H9 (cell line): ENCODE measurements at regions not wholly inside any gene's neighbourhood (a gene's known extent, or its start where the extent isn't known, plus 50 kb on each side); places are given as distances from the start of the nearest gene placed in this dataset.

Source experiments
- DNase-seq: peaks from one replicate; pipeline ENCODE4 v3.0.0-alpha.2; 2017
- H2AFZ ChIP-seq: one replicate; pipeline ENCODE4 v1.6.1; 2013; ENCODE audit warnings: mild to moderate bottlenecking, low read length, control low read depth, moderate library complexity
- H2AK5ac ChIP-seq: 2 replicates; pipeline ENCODE4 v1.6.1; 2013; ENCODE audit warnings: low read length, control low read depth, mixed read lengths; ENCODE audit not compliant: insufficient read length
- H2BK120ac ChIP-seq: one replicate; pipeline ENCODE4 v1.6.1; 2013; ENCODE audit warnings: low read depth, mild to moderate bottlenecking, low read length, control low read depth, inconsistent platforms; ENCODE audit not compliant: poor library complexity, severe bottlenecking
- H2BK12ac ChIP-seq: 2 replicates; pipeline ENCODE4 v1.6.1; 2013; ENCODE audit warnings: low read length, control low read depth, mixed read lengths, low read depth; ENCODE audit not compliant: insufficient read length
- H2BK15ac ChIP-seq: 2 replicates; pipeline ENCODE4 v1.6.1; 2013; ENCODE audit warnings: low read depth, low read length, control low read depth
- H2BK20ac ChIP-seq: one replicate; pipeline ENCODE4 v1.6.1; 2013; ENCODE audit warnings: low read depth, mild to moderate bottlenecking, low read length, control low read depth, inconsistent platforms; ENCODE audit not compliant: poor library complexity, severe bottlenecking
- H2BK5ac ChIP-seq: 2 replicates; pipeline ENCODE4 v1.6.1; 2013; ENCODE audit warnings: low read length, control low read depth, mixed read lengths; ENCODE audit not compliant: insufficient read length
- H3K14ac ChIP-seq: 2 replicates; pipeline ENCODE4 v1.6.1; 2013; ENCODE audit warnings: low read length, control low read depth; ENCODE audit not compliant: insufficient read depth
- H3K18ac ChIP-seq: 2 replicates; pipeline ENCODE4 v1.6.1; 2013; ENCODE audit warnings: low read depth, mild to moderate bottlenecking, mixed read lengths, low read length, control low read depth; ENCODE audit not compliant: insufficient read length
- H3K23ac ChIP-seq: 2 replicates; pipeline ENCODE4 v1.6.1; 2013; ENCODE audit warnings: low read length, control low read depth, mixed read lengths, low read depth; ENCODE audit not compliant: insufficient read length
- H3K23me2 ChIP-seq: 2 replicates; pipeline ENCODE4 v1.6.1; 2013; ENCODE audit warnings: low read depth, mild to moderate bottlenecking, mixed read lengths, low read length, control low read depth; ENCODE audit not compliant: insufficient read length, poor library complexity, severe bottlenecking
- H3K27ac ChIP-seq: 2 replicates; pipeline ENCODE4 v1.5.1; 2013; ENCODE audit warnings: low read length, control low read depth, mixed read lengths, low read depth; ENCODE audit not compliant: insufficient read length
- H3K27me3 ChIP-seq: 2 replicates; pipeline ENCODE4 v1.6.1; 2013; ENCODE audit warnings: low read length, control low read depth, inconsistent platforms; ENCODE audit not compliant: insufficient read depth
- H3K4ac ChIP-seq: 2 replicates; pipeline ENCODE4 v1.6.1; 2013; ENCODE audit warnings: low read depth, mild to moderate bottlenecking, control low read depth, inconsistent platforms, low read length, moderate library complexity
- H3K4me1 ChIP-seq: 2 replicates; pipeline ENCODE4 v1.6.1; 2013; ENCODE audit warnings: low read length, control low read depth, inconsistent platforms; ENCODE audit not compliant: insufficient read depth
- H3K4me2 ChIP-seq: 2 replicates; pipeline ENCODE4 v1.6.1; 2013; ENCODE audit warnings: low read length, control low read depth, mixed read lengths; ENCODE audit not compliant: insufficient read length, insufficient read depth
- H3K56ac ChIP-seq: 2 replicates; pipeline ENCODE4 v1.6.1; 2013; ENCODE audit warnings: low read depth, mild to moderate bottlenecking, mixed read lengths, low read length, control low read depth; ENCODE audit not compliant: insufficient read length
- H3K79me1 ChIP-seq: 2 replicates; pipeline ENCODE4 v1.6.1; 2013; ENCODE audit warnings: low read depth, mild to moderate bottlenecking, moderate library complexity, low read length, control low read depth, inconsistent platforms; ENCODE audit not compliant: insufficient read depth, poor library complexity, severe bottlenecking
- H3K79me2 ChIP-seq: 2 replicates; pipeline ENCODE4 v1.6.1; 2013; ENCODE audit warnings: low read length, control low read depth, inconsistent platforms; ENCODE audit not compliant: insufficient read depth
- H3K9ac ChIP-seq: 2 replicates; pipeline ENCODE4 v1.6.1; 2013; ENCODE audit warnings: low read length, control low read depth, mixed read lengths; ENCODE audit not compliant: insufficient read length; ENCODE audit errors: extremely low read depth
- H3K9me3 ChIP-seq: one replicate; pipeline ENCODE4 v1.6.1; 2013; ENCODE audit warnings: low read depth, low read length, inconsistent platforms; ENCODE audit not compliant: control insufficient read depth
- H3T11ph ChIP-seq: one replicate; pipeline ENCODE4 v1.6.1; 2013; ENCODE audit warnings: mild to moderate bottlenecking, low read length, control low read depth, inconsistent platforms
- H4K20me1 ChIP-seq: one replicate; pipeline ENCODE4 v1.6.1; 2013; ENCODE audit not compliant: control insufficient read depth, insufficient read length, insufficient read depth
- H4K5ac ChIP-seq: 2 replicates; pipeline ENCODE4 v1.6.1; 2013; ENCODE audit warnings: low read depth, mild to moderate bottlenecking, mixed read lengths, low read length, control low read depth; ENCODE audit not compliant: insufficient read length
- H4K8ac ChIP-seq: replicated peaks from 2 replicates; pipeline ENCODE4 v1.6.1; 2013; ENCODE audit warnings: low read length, control low read depth, mixed read lengths, low read depth; ENCODE audit not compliant: insufficient read length
- H4K91ac ChIP-seq: 2 replicates; pipeline ENCODE4 v1.6.1; 2013; ENCODE audit warnings: low read depth, mild to moderate bottlenecking, moderate library complexity, mixed read lengths, low read length, control low read depth; ENCODE audit not compliant: insufficient read length
- H3K27ac Mint-ChIP-seq, 3 experiments: 2 replicates in 2 of 3; 3 replicates in 1 of 3; pipeline ENCODE4 v1.8.0; 2020 to 2021; ENCODE audit warnings: mixed read lengths in 3 of 3, mild to moderate bottlenecking in 1 of 3, moderate library complexity in 1 of 3
- H3K27me3 Mint-ChIP-seq: 2 replicates; pipeline ENCODE4 v1.8.0; 2021; ENCODE audit warnings: low read depth, mild to moderate bottlenecking, moderate library complexity, mixed read lengths
- H3K36me3 Mint-ChIP-seq, 3 experiments: 2 replicates in 2 of 3; 3 replicates in 1 of 3; pipeline ENCODE4 v1.8.0; 2020 to 2021; ENCODE audit warnings: low read depth in 3 of 3, mixed read lengths in 3 of 3; ENCODE audit not compliant: insufficient read depth in 1 of 3
- H3K4me1 Mint-ChIP-seq, 2 experiments: 2 replicates each; pipeline ENCODE4 v1.8.0; 2020; ENCODE audit warnings: mixed read lengths in 2 of 2
- H3K4me3 Mint-ChIP-seq, 2 experiments: 2 replicates in 1 of 2; 3 replicates in 1 of 2; pipeline ENCODE4 v1.8.0; 2020 to 2021; ENCODE audit warnings: mild to moderate bottlenecking in 2 of 2, mixed read lengths in 2 of 2, moderate library complexity in 1 of 2
- H3K9me3 Mint-ChIP-seq, 2 experiments: 2 replicates in 1 of 2; 3 replicates in 1 of 2; pipeline ENCODE4 v1.8.0; 2020; ENCODE audit warnings: mild to moderate bottlenecking in 2 of 2, mixed read lengths in 2 of 2, moderate library complexity in 1 of 2
- TF ChIP-seq, protein P1 (sequence below): fragments of 200-600 bp; sonication (generic); conservative IDR thresholded peaks from 3 replicates; pipeline ENCODE4 v1.8.0; 2021; ENCODE audit warnings: antibody characterized with exemption, mild to moderate bottlenecking

DNA sequence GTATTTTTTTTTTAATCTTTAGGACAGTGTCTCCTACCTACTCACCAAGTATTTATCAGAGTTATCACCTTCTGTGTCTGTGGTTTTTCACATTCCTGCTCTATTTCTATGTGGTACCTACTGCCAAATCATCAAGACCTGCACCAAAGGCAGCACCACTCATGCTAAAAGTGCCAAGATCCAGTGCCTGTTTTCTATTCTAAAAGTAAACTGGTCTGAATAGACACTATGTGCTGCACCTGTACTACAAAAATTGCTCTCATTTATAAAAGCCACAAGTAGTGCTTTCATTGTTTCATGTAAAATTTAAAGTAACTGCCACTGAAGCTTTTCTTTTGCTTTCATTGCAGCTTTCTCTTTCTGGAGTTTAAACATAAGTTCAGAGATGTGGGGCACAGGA, 103.9 kb upstream of the GULP1 start:
- no peaks in the 10 kb centered on the region for H3K27me3 Mint-ChIP-seq
- DNase-seq, result no peak
- no peaks in the 10 kb centered on the region for H3K79me2 ChIP-seq
- no peak overlapping the region for H2AK5ac ChIP-seq
- H3K4me1 ChIP-seq, result no peaks in the 10 kb centered on the region
- no peak overlapping the region for H3K27ac ChIP-seq
- no peaks in the 10 kb centered on the region for H3K4me1 Mint-ChIP-seq
- H3T11ph ChIP-seq, result no peak overlapping the region
- no peak overlapping the region for H2AFZ ChIP-seq
- H3K18ac ChIP-seq, result no peak overlapping the region
- H4K91ac ChIP-seq, result no peak overlapping the region
- H3K27me3 ChIP-seq, result no peaks in the 10 kb centered on the region
- H4K5ac ChIP-seq, result no peak overlapping the region
- no peak overlapping the region for H3K23ac ChIP-seq
- H3K4me2 ChIP-seq, result no peak overlapping the region
- H3K23me2 ChIP-seq, result no peaks in the 10 kb centered on the region
- no peaks in the 10 kb centered on the region for H3K79me1 ChIP-seq
- no peak overlapping the region for H3K56ac ChIP-seq
- H4K8ac ChIP-seq, result no peak overlapping the region
- no peak overlapping the region for H3K4ac ChIP-seq
- H2BK20ac ChIP-seq, result no peak overlapping the region
- H3K27ac Mint-ChIP-seq, result no peak overlapping the region
- H2BK15ac ChIP-seq, result no peak overlapping the region
- H4K20me1 ChIP-seq, result no peaks in the 10 kb centered on the region
- no peaks in the 10 kb centered on the region; a peak in 1 of 5 replicates for H3K9me3 Mint-ChIP-seq
- no peaks in the 10 kb centered on the region for H3K9me3 ChIP-seq
- H3K9ac ChIP-seq, result no peak overlapping the region
- H3K36me3 Mint-ChIP-seq, result peaks cover 0 to 2% (median 0%) of the 10 kb centered on the region in 3 experiments; a peak in 2 of 7 replicates
- no peak overlapping the region for H2BK12ac ChIP-seq
- TF ChIP-seq, protein P1, sequence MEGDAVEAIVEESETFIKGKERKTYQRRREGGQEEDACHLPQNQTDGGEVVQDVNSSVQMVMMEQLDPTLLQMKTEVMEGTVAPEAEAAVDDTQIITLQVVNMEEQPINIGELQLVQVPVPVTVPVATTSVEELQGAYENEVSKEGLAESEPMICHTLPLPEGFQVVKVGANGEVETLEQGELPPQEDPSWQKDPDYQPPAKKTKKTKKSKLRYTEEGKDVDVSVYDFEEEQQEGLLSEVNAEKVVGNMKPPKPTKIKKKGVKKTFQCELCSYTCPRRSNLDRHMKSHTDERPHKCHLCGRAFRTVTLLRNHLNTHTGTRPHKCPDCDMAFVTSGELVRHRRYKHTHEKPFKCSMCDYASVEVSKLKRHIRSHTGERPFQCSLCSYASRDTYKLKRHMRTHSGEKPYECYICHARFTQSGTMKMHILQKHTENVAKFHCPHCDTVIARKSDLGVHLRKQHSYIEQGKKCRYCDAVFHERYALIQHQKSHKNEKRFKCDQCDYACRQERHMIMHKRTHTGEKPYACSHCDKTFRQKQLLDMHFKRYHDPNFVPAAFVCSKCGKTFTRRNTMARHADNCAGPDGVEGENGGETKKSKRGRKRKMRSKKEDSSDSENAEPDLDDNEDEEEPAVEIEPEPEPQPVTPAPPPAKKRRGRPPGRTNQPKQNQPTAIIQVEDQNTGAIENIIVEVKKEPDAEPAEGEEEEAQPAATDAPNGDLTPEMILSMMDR, result no peak
- H2BK5ac ChIP-seq, result no peak overlapping the region
- H2BK120ac ChIP-seq, result no peak overlapping the region
- no peak overlapping the region for H3K4me3 Mint-ChIP-seq
- H3K14ac ChIP-seq, result no peak overlapping the region
